ENCODE measurements at regions not wholly inside any gene's neighbourhood (a gene's known extent, or its start where the extent isn't known, plus 50 kb on each side); places are given as distances from the start of the nearest gene placed in this dataset.

DNA sequence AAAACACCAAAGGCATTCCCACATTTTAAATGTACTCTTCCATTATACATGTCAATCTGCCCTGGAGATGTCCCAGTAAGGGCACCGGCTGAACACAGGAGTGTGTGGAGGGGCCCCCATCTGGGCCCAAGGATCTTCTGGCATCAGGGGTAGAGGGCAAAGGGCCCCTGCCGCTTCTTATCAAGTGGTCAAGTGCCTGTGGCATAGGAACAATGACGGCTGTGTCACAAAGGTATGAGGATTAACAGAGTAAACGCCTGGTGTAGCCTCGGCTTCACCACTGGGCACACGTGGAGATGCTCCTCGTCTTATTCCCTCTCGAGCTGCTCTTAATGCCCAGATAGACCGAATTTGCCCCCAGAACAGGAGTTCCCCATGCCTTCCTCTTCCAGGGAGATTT, 169.7 kb upstream of the GLI2 start:
- H3K36me3 ChIP-seq (ENCODE audit: control insufficient read depth, insufficient read depth, low read length), result no peaks in the 10 kb centered on the region
- peak overlapping the region; percentile 63 for H3K27ac ChIP-seq (ENCODE audit: insufficient read depth, low read length)
- H3K9ac ChIP-seq (ENCODE audit: insufficient read depth, low read length), result no peak overlapping the region
- TF ChIP-seq, protein P1, sequence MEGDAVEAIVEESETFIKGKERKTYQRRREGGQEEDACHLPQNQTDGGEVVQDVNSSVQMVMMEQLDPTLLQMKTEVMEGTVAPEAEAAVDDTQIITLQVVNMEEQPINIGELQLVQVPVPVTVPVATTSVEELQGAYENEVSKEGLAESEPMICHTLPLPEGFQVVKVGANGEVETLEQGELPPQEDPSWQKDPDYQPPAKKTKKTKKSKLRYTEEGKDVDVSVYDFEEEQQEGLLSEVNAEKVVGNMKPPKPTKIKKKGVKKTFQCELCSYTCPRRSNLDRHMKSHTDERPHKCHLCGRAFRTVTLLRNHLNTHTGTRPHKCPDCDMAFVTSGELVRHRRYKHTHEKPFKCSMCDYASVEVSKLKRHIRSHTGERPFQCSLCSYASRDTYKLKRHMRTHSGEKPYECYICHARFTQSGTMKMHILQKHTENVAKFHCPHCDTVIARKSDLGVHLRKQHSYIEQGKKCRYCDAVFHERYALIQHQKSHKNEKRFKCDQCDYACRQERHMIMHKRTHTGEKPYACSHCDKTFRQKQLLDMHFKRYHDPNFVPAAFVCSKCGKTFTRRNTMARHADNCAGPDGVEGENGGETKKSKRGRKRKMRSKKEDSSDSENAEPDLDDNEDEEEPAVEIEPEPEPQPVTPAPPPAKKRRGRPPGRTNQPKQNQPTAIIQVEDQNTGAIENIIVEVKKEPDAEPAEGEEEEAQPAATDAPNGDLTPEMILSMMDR (conservative IDR thresholded peaks at IDR 0.05 in 1 of 2, IDR thresholded peaks at IDR 0.05 in 1 of 2; ENCODE audit: low read depth in 1 of 2, low read length in 2 of 2), result no peak
- TF ChIP-seq EZH2 (IDR thresholded peaks at IDR 0.05; ENCODE audit: low read length, missing control alignments), result no peak
- no peaks in the 10 kb centered on the region for H3K27me3 ChIP-seq (ENCODE audit: control insufficient read depth, insufficient read depth, low read length)
- H2AFZ ChIP-seq (ENCODE audit: low read length), result no peak overlapping the region
- DNase-seq (ENCODE audit: low read depth in 2 of 2), result no peak
- H3K4me1 ChIP-seq (ENCODE audit: control insufficient read depth, extremely low read depth, insufficient read depth, low read length), result peaks cover 13% of the 10 kb centered on the region
- H3K9me3 ChIP-seq (ENCODE audit: control insufficient read depth, insufficient read depth, low read depth, low read length), result no peaks in the 10 kb centered on the region
- no peak overlapping the region for H3K4me3 ChIP-seq (replicated peaks in 1 of 4; ENCODE audit: control extremely low read depth in 1 of 4, insufficient read depth in 1 of 4, low read depth in 3 of 4, low read length in 4 of 4)
- H3K79me2 ChIP-seq (ENCODE audit: control insufficient read depth, insufficient read depth, low read length), result no peaks in the 10 kb centered on the region
- no peaks in the 10 kb centered on the region for H4K20me1 ChIP-seq (ENCODE audit: control insufficient read depth, extremely low read depth, insufficient read depth, low read length)
- H3K4me2 ChIP-seq (ENCODE audit: extremely low read depth, insufficient read depth, low read length), result no peak overlapping the region

DNA sequence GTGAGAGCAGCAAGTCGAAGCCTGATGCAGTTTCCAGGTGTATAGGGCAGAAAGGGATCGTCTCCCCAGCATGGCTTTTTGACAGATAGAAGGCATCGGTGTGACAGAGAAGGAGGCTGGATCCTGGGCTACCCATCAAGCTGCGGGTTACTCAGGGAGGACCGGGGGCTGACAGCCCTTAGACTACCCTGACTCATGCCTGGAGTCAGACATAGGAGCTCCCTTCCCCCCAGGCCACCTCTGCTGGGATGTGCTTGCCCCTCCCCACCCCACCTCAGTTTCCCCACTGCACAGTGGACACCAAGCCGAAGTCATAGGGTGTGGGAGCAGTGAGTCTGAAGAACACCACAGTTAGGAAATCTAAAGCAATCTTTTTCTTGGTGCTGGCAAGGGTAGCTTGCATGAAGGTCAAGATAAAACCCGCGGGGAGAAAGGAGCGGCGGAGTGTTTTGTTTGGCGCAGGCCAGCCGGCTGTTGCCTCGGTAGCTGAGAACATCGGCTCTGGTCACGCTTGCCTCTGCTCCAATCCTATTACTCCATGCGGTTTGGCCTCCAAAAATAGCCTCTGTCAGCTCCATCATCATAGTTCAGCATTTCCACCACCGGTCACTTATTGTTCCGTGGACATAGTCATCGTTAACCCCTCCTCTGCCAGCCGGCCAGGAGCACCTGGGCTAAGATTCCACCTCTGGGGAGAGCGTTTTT, 169.2 kb upstream of the GLI2 start:
- H2AFZ ChIP-seq (ENCODE audit: low read length), result no peak overlapping the region
- H3K4me2 ChIP-seq (ENCODE audit: extremely low read depth, insufficient read depth, low read length), result peak overlapping the region; percentile 62
- H3K27ac ChIP-seq (ENCODE audit: insufficient read depth, low read length), result peak overlapping the region; percentile 63

DNA sequence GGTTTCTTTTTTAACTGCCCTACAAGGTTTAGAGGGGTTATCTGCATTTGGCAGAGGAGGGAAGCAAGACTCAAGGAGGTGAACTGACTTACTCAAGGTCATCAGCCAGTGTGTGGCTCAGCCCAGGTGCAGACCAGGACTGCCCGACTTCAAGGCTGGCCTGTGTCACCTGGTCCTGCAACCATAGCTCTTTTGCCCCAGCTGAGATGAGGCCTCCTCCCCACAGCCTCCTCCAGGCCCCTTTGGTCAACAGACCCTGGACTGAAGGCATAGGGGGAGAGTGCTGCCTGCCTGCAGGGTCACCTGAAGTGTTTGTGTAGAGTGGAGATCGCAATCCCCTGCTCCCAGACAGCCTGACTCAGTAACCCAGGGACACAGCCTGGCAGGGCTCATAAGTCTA, 168.5 kb upstream of the GLI2 start:
- peak overlapping the region; percentile 63 for H3K27ac ChIP-seq (ENCODE audit: insufficient read depth, low read length)
- H3K27me3 ChIP-seq (ENCODE audit: control insufficient read depth, insufficient read depth, low read length), result no peaks in the 10 kb centered on the region
- no peaks in the 10 kb centered on the region for H4K20me1 ChIP-seq (ENCODE audit: control insufficient read depth, extremely low read depth, insufficient read depth, low read length)
- TF ChIP-seq EZH2 (IDR thresholded peaks at IDR 0.05; ENCODE audit: low read length, missing control alignments), result no peak
- TF ChIP-seq, protein P1 (conservative IDR thresholded peaks at IDR 0.05 in 1 of 2, IDR thresholded peaks at IDR 0.05 in 1 of 2; ENCODE audit: low read depth in 1 of 2, low read length in 2 of 2), result no peak
- H3K36me3 ChIP-seq (ENCODE audit: control insufficient read depth, insufficient read depth, low read length), result no peaks in the 10 kb centered on the region
- H3K9me3 ChIP-seq (ENCODE audit: control insufficient read depth, insufficient read depth, low read depth, low read length), result no peaks in the 10 kb centered on the region
- no peak overlapping the region for H3K9ac ChIP-seq (ENCODE audit: insufficient read depth, low read length)
- DNase-seq (ENCODE audit: low read depth in 2 of 2), result no peak
- no peaks in the 10 kb centered on the region for H3K79me2 ChIP-seq (ENCODE audit: control insufficient read depth, insufficient read depth, low read length)
- H3K4me2 ChIP-seq (ENCODE audit: extremely low read depth, insufficient read depth, low read length), result peak overlapping the region; percentile 62
- no peak overlapping the region for H3K4me3 ChIP-seq (replicated peaks in 1 of 4; ENCODE audit: control extremely low read depth in 1 of 4, insufficient read depth in 1 of 4, low read depth in 3 of 4, low read length in 4 of 4)
- peaks cover 13% of the 10 kb centered on the region for H3K4me1 ChIP-seq (ENCODE audit: control insufficient read depth, extremely low read depth, insufficient read depth, low read length)
- no peak overlapping the region for H2AFZ ChIP-seq (ENCODE audit: low read length)

More for the DNA sequence above, 169.2 kb upstream of the GLI2 start:
- Histone ChIP-seq H3K9ac (ENCODE audit: insufficient read depth, low read length) (peak overlapping the region; percentile 13), H3K79me2 (ENCODE audit: control insufficient read depth, insufficient read depth, low read length) (no peaks in the 10 kb centered on the region), H3K27me3 (ENCODE audit: control insufficient read depth, insufficient read depth, low read length) (no peaks in the 10 kb centered on the region), H3K4me1 (ENCODE audit: control insufficient read depth, extremely low read depth, insufficient read depth, low read length) (peaks cover 13% of the 10 kb centered on the region), H4K20me1 (ENCODE audit: control insufficient read depth, extremely low read depth, insufficient read depth, low read length) (no peaks in the 10 kb centered on the region), H3K9me3 (ENCODE audit: control insufficient read depth, insufficient read depth, low read depth, low read length) (no peaks in the 10 kb centered on the region), H3K36me3 (ENCODE audit: control insufficient read depth, insufficient read depth, low read length) (no peaks in the 10 kb centered on the region), H3K4me3 (replicated peaks in 1 of 4; ENCODE audit: control extremely low read depth in 1 of 4, insufficient read depth in 1 of 4, low read depth in 3 of 4, low read length in 4 of 4) (no peak overlapping the region)
- peak; percentile 89 to 96 for DNase-seq (ENCODE audit: low read depth in 2 of 2)
- TF ChIP-seq EZH2 (IDR thresholded peaks at IDR 0.05; ENCODE audit: low read length, missing control alignments), result no peak
- TF ChIP-seq, protein P1 (conservative IDR thresholded peaks at IDR 0.05 in 1 of 2, IDR thresholded peaks at IDR 0.05 in 1 of 2; ENCODE audit: low read depth in 1 of 2, low read length in 2 of 2), result no peak
